ENCODE measurements at regions not wholly inside any gene's neighbourhood (a gene's known extent, or its start where the extent isn't known, plus 50 kb on each side); places are given as distances from the start of the nearest gene placed in this dataset.

- H3K36me3 Mint-ChIP-seq: no peaks in the 10 kb centered on the region
- DNase-seq: no peak
- H3K4me1 Mint-ChIP-seq: peaks cover 59 to 74% of the 10 kb centered on the region in 2 donors
- H3K4me3 Mint-ChIP-seq: peak overlapping the region; percentile 55 to 76 (median 71)
- peaks cover 2 to 9% (median 2%) of the 10 kb centered on the region in 3 donors for H3K27me3 Mint-ChIP-seq (ENCODE audit: low read depth in 3 of 3)
- no peaks in the 10 kb centered on the region for H3K9me3 Mint-ChIP-seq
- peak overlapping the region; percentile 33 to 87 (median 65) for H3K27ac Mint-ChIP-seq
These were observed 336.3 kb downstream of the CD83 start for GRCh38 chr6:14453712-14454472.

GRCh38 chr6:14454473-14454775, 336.9 kb downstream of the CD83 start:
- no peaks in the 10 kb centered on the region for H3K9me3 Mint-ChIP-seq
- no peak for DNase-seq
- H3K36me3 Mint-ChIP-seq: no peaks in the 10 kb centered on the region
- peaks cover 59 to 70% of the 10 kb centered on the region in 2 donors for H3K4me1 Mint-ChIP-seq
- no peak overlapping the region for H3K27ac Mint-ChIP-seq
- H3K4me3 Mint-ChIP-seq: peak overlapping the region; percentile 39 to 59 (median 46)
- peaks cover 2 to 11% (median 2%) of the 10 kb centered on the region in 3 donors for H3K27me3 Mint-ChIP-seq (ENCODE audit: low read depth in 3 of 3)

DNA sequence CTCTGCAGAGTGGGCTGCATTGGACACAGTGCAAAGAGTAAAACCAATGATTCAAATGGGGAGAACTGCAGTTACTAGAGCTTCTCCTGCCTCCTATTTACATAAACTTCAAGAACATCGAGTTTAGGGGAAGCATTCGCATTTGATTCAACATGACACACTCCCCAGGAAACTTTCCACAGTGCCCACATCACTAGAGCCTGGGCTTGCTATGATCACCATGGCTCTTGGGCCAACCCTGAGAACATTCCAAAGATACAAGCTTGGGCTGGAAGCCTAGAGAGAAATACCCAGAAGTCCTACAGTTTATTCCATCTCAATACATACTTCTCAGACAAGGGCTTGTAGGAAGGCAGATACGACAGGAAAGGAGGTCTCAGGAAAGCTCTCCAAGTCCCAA, 337.9 kb downstream of the CD83 start:
- no peaks in the 10 kb centered on the region for H3K9me3 Mint-ChIP-seq
- H3K4me1 Mint-ChIP-seq: peaks cover 50 to 60% of the 10 kb centered on the region in 2 donors
- H3K36me3 Mint-ChIP-seq: peaks cover 0 to 3% (median 2%) of the 10 kb centered on the region in 3 donors
- no peak for DNase-seq
- H3K27ac Mint-ChIP-seq: no peak overlapping the region
- peaks cover 2 to 7% (median 2%) of the 10 kb centered on the region in 3 donors for H3K27me3 Mint-ChIP-seq (ENCODE audit: low read depth in 3 of 3)
- H3K4me3 Mint-ChIP-seq: no peak overlapping the region

DNA sequence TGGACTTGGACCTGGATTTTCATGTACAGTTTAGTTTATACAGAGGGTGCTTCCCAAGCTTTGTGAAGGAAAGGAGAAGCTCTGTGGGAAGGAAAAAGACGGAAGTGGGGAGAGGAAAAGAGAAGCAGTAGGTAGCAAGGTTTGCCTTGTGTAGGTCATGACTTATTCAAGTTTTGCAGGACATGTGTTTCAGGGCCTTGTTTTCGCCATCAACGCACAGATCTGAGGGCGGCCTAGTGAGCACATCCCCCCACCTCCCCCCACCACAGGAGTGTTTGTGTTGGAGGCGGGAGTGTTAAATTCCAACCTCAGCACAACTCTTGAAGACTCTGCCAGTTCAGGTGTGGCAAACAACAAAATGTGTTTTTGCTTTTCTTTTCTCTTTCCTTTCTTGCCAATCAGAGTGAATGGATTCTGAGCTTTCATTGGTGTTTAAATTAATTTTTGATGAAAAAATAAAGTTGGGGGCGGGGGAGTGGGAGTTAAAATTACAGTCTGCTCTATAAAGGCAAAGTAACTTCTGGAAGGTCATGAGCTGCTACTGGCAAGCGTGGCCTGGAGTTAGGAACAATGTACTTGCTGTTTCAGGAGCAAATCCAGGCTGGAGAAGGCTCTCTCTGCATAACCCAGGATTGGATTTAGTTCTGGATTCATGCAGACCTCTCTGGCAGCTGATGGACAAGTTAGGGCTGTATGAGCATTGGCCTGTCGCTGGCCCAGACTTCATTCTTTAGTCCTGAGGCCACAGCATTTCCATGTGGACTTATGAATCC, 338.5 kb downstream of the CD83 start:
- peak in 1 of 3 donors; percentile 14 for DNase-seq
- H3K36me3 Mint-ChIP-seq: peaks cover 0 to 3% (median 2%) of the 10 kb centered on the region in 3 donors
- H3K27ac Mint-ChIP-seq: no peak overlapping the region
- H3K27me3 Mint-ChIP-seq (ENCODE audit: low read depth in 3 of 3): peaks cover 2 to 7% (median 4%) of the 10 kb centered on the region in 3 donors
- peak overlapping the region in 2 of 5 donors; percentile 16 to 17 for H3K4me3 Mint-ChIP-seq
- no peaks in the 10 kb centered on the region for H3K9me3 Mint-ChIP-seq
- peaks cover 47 to 54% of the 10 kb centered on the region in 2 donors for H3K4me1 Mint-ChIP-seq

- no peak overlapping the region for H3K4me3 Mint-ChIP-seq
- H3K36me3 Mint-ChIP-seq: peaks cover 0 to 3% (median 2%) of the 10 kb centered on the region in 3 donors
- H3K27ac Mint-ChIP-seq: no peak overlapping the region
- no peak for DNase-seq
- H3K9me3 Mint-ChIP-seq: no peaks in the 10 kb centered on the region
- H3K4me1 Mint-ChIP-seq: peaks cover 44 to 48% of the 10 kb centered on the region in 2 donors
- H3K27me3 Mint-ChIP-seq (ENCODE audit: low read depth in 3 of 3): peaks cover 4 to 7% (median 5%) of the 10 kb centered on the region in 3 donors
These were observed 339.4 kb downstream of the CD83 start for GRCh38 chr6:14456941-14457340.

DNA sequence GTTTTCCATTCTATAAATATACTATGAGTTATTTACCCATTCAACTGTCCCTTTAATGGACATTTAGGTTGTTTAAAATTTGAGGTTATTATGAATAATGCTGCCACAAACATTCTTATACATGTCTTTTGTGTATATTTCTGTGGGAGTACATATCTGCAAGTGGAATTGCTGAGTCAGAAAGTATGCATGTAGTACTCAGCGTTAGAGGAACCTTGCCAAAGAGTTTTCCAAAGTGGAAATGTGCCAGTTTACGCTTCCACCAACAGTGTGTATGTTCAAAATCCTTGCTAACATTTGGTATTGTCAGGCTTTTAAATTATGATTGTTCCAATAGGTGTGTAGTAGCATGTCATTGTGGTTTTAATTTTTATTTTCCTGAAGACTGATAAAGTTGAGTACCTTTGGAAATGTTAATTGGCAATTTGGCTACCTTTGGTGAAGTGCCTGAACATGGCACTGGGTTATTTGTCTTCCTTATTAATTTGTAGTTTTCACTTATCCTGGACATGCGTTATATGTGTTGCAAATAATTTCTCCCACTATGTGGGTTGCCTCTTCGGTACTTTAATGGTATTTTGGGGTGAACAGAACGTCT, 341.2 kb downstream of the CD83 start:
- no peak overlapping the region for H3K27ac Mint-ChIP-seq
- peaks cover 36 to 46% of the 10 kb centered on the region in 2 donors for H3K4me1 Mint-ChIP-seq
- no peak overlapping the region for H3K4me3 Mint-ChIP-seq
- H3K9me3 Mint-ChIP-seq: no peaks in the 10 kb centered on the region
- peaks cover 0 to 6% (median 3%) of the 10 kb centered on the region in 3 donors for H3K36me3 Mint-ChIP-seq
- H3K27me3 Mint-ChIP-seq (ENCODE audit: low read depth in 3 of 3): peaks cover 7 to 10% (median 8%) of the 10 kb centered on the region in 3 donors
- no peak for DNase-seq

- H3K27ac Mint-ChIP-seq: no peak overlapping the region
- H3K4me1 Mint-ChIP-seq: peaks cover 34 to 46% of the 10 kb centered on the region in 2 donors
- no peak overlapping the region for H3K4me3 Mint-ChIP-seq
- no peaks in the 10 kb centered on the region for H3K9me3 Mint-ChIP-seq
- peaks cover 7 to 12% (median 11%) of the 10 kb centered on the region in 3 donors for H3K27me3 Mint-ChIP-seq (ENCODE audit: low read depth in 3 of 3)
- H3K36me3 Mint-ChIP-seq: peaks cover 0 to 6% (median 3%) of the 10 kb centered on the region in 3 donors
- DNase-seq: no peak
These were observed 341.7 kb downstream of the CD83 start for GRCh38 chr6:14459315-14459714.

DNA sequence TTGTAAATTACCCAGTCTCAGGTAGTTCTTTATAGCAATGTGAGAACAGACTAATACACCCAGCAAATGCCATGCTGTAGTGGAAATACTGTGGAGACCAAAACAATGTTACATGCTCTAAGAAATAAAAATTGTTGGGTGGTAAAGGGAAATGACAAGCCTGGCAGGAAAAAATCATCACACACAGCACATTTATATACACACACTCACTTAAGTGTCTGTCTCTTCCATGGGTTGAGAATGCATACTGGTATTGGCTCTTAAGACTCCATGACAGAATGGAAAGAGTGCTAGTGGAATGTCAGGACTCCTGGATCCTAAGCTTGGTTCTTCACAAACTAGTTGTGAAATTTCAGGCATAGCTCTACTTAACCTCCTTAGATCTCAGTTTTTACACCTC, 343.0 kb downstream of the CD83 start:
- DNase-seq: no peak
- peaks cover 0 to 4% (median 0%) of the 10 kb centered on the region in 6 donors for H3K9me3 Mint-ChIP-seq
- H3K4me1 Mint-ChIP-seq: peaks cover 21 to 45% of the 10 kb centered on the region in 2 donors
- no peak overlapping the region for H3K27ac Mint-ChIP-seq
- H3K4me3 Mint-ChIP-seq: no peak overlapping the region
- H3K36me3 Mint-ChIP-seq: peaks cover 0 to 12% (median 3%) of the 10 kb centered on the region in 3 donors
- H3K27me3 Mint-ChIP-seq (ENCODE audit: low read depth in 3 of 3): peaks cover 7 to 15% (median 7%) of the 10 kb centered on the region in 3 donors

DNA sequence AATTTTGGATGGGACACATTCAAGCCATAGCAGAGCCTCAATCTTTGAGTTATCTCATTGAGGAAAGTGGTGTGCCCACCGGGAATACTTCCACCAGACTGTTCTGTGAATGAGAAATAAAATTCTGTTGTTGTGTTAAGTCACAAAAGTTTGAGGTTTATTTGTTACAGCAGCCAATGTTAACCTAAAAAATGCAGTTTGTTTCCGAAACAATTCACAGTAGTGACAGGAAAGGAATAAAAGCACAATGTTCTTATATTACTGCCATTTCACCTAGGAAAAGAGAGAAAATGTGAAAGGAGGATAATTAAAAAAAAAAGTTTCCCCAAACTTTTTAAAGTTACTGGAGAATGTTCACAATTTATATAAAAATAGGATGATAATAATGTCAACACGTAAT, 344.6 kb downstream of the CD83 start:
- H3K27me3 Mint-ChIP-seq (ENCODE audit: low read depth in 3 of 3): peaks cover 8 to 15% (median 10%) of the 10 kb centered on the region in 3 donors
- peaks cover 0 to 13% (median 3%) of the 10 kb centered on the region in 3 donors for H3K36me3 Mint-ChIP-seq

GRCh38 chr6:14462566-14462965, 345.0 kb downstream of the CD83 start:
- Mint-ChIP-seq H3K4me3 (peak overlapping the region in 3 of 5 donors; percentile 31 to 57 (median 41)), H3K27ac (no peak overlapping the region), H3K9me3 (peaks cover 0 to 4% (median 0%) of the 10 kb centered on the region in 6 donors), H3K4me1 (peaks cover 14 to 34% of the 10 kb centered on the region in 2 donors), H3K27me3 (ENCODE audit: low read depth in 3 of 3) (peaks cover 8 to 15% (median 12%) of the 10 kb centered on the region in 3 donors), H3K36me3 (peaks cover 0 to 14% (median 3%) of the 10 kb centered on the region in 3 donors)
- DNase-seq: no peak

More for the DNA sequence above, 344.6 kb downstream of the CD83 start:
- no peak for DNase-seq
- H3K4me1 Mint-ChIP-seq: peaks cover 14 to 34% of the 10 kb centered on the region in 2 donors
- H3K4me3 Mint-ChIP-seq: no peak overlapping the region
- peaks cover 0 to 4% (median 0%) of the 10 kb centered on the region in 6 donors for H3K9me3 Mint-ChIP-seq
- no peak overlapping the region for H3K27ac Mint-ChIP-seq

- peaks cover 14 to 34% of the 10 kb centered on the region in 2 donors for H3K4me1 Mint-ChIP-seq
- H3K27ac Mint-ChIP-seq: no peak overlapping the region
- H3K9me3 Mint-ChIP-seq: peaks cover 0 to 4% (median 0%) of the 10 kb centered on the region in 6 donors
- H3K36me3 Mint-ChIP-seq: peaks cover 0 to 16% (median 3%) of the 10 kb centered on the region in 3 donors
- peaks cover 8 to 15% (median 13%) of the 10 kb centered on the region in 3 donors for H3K27me3 Mint-ChIP-seq (ENCODE audit: low read depth in 3 of 3)
- peak; percentile 7 to 34 (median 19) for DNase-seq
- peak overlapping the region; percentile 16 to 57 (median 40) for H3K4me3 Mint-ChIP-seq
These were observed 345.5 kb downstream of the CD83 start for GRCh38 chr6:14463110-14463509.

GRCh38 chr6:14464055-14464454, 346.5 kb downstream of the CD83 start:
- H3K27me3 Mint-ChIP-seq (ENCODE audit: low read depth in 3 of 3): peaks cover 10 to 14% (median 13%) of the 10 kb centered on the region in 3 donors
- no peak for DNase-seq
- peak overlapping the region in 1 of 5 donors; percentile 28 for H3K4me3 Mint-ChIP-seq
- peaks cover 14 to 34% of the 10 kb centered on the region in 2 donors for H3K4me1 Mint-ChIP-seq
- H3K36me3 Mint-ChIP-seq: peaks cover 0 to 22% (median 3%) of the 10 kb centered on the region in 3 donors
- no peak overlapping the region for H3K27ac Mint-ChIP-seq
- H3K9me3 Mint-ChIP-seq: peaks cover 0 to 4% (median 1%) of the 10 kb centered on the region in 6 donors

DNA sequence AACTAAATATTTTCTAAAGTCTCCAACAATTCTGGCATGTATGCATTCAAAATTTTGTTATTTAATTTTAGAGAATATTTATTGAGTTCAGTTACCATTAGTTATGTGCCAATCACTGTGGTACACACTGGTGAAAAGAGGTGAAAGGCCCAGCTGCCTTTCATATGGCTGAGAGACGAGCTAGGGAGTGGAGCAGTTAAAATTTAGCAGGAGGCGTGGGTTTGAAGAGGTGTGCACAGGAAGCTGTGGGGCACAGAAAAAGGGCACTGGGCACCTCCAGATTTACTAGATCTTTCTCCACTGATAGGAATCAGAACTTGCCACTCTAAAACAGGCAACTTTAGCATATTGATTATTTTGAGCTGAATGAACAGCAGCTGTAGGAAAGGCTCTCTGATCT, 347.1 kb downstream of the CD83 start:
- Mint-ChIP-seq H3K4me3 (no peak overlapping the region), H3K36me3 (peaks cover 0 to 27% (median 1%) of the 10 kb centered on the region in 3 donors), H3K27ac (no peak overlapping the region), H3K9me3 (peaks cover 0 to 4% (median 2%) of the 10 kb centered on the region in 6 donors), H3K27me3 (ENCODE audit: low read depth in 3 of 3) (peaks cover 12 to 16% (median 13%) of the 10 kb centered on the region in 3 donors), H3K4me1 (peaks cover 14 to 34% of the 10 kb centered on the region in 2 donors)
- no peak for DNase-seq

Data from immature natural killer cell (primary cell).